Right ventricle myocardium superior (tissue), 1 donor: ENCODE measurements at regions not wholly inside any gene's neighbourhood (a gene's known extent, or its start where the extent isn't known, plus 50 kb on each side); places are given as distances from the start of the nearest gene placed in this dataset.

Source experiments
- ATAC-seq: fragments of 200-7000 bp; cut with Tn5 transposase; one replicate; pipeline ENCODE4 v1.9.1; 2020; ENCODE audit warnings: mild to moderate bottlenecking; ENCODE audit not compliant: poor library complexity
- DNase-seq: peaks from one replicate; pipeline ENCODE4 v3.0.0-alpha.2; 2020
- intact Hi-C: fragments of 100-400 bp; cut with DNase I; formaldehyde crosslinking; loops from one replicate; pipeline ENCODE4 v1.11.2; 2022
- donor health status: DM: no; HTN: yes; CAD: no; lungs with severe emphysema.

- intact Hi-C loops = no loop called here
Observed at GRCh38 chr15:61653110-61653509, 407.1 kb downstream of the VPS13C start.

GRCh38 chr15:61651267-61651666 lies 409.0 kb downstream of the VPS13C start:
- DNase-seq = no peak
- no peak for ATAC-seq
- intact Hi-C loops = no loop called here

More at GRCh38 chr15:61653110-61653509, 407.1 kb downstream of the VPS13C start:
- peak; percentile 80 for ATAC-seq
- DNase-seq = peak; percentile 70

- no peak for ATAC-seq
- intact Hi-C loops = no loop called here
- DNase-seq = no peak
Observed at GRCh38 chr15:61649046-61649445, 411.2 kb downstream of the VPS13C start.

- ATAC-seq (no peak), DNase-seq (no peak)
- intact Hi-C loops = no loop called here
Observed at GRCh38 chr15:61644550-61644949, 415.4 kb upstream of the RORA start.

- ATAC-seq (no peak), DNase-seq (no peak)
- intact Hi-C loops = no loop called here
Observed at GRCh38 chr15:61641645-61642044, 412.5 kb upstream of the RORA start.

- intact Hi-C loops = no loop called here
- no peak for DNase-seq
- ATAC-seq = no peak
Observed at GRCh38 chr15:61640756-61641155, 411.7 kb upstream of the RORA start.

- intact Hi-C loops = no loop called here
- ATAC-seq = no peak
- no peak for DNase-seq
Observed at GRCh38 chr15:61639491-61639890, 410.4 kb upstream of the RORA start.

- ATAC-seq (no peak), DNase-seq (no peak)
- intact Hi-C loops = no loop called here
Observed at GRCh38 chr15:61634837-61635236, 405.7 kb upstream of the RORA start.

- no peak for DNase-seq
- intact Hi-C loops = no loop called here
- ATAC-seq = no peak
Observed at GRCh38 chr15:61633951-61634350, 404.8 kb upstream of the RORA start.

GRCh38 chr15:61629269-61629668 lies 400.2 kb upstream of the RORA start:
- ATAC-seq (no peak), DNase-seq (no peak)
- intact Hi-C loops = no loop called here

GRCh38 chr15:61624950-61625349 lies 395.8 kb upstream of the RORA start:
- DNase-seq (no peak), ATAC-seq (no peak)
- intact Hi-C loops = no loop called here

- ATAC-seq (no peak), DNase-seq (no peak)
- intact Hi-C loops = no loop called here
Observed at GRCh38 chr15:61623746-61624145, 394.6 kb upstream of the RORA start.

- ATAC-seq = no peak
- DNase-seq = no peak
- intact Hi-C loops = no loop called here
Observed at GRCh38 chr15:61621865-61622264, 392.8 kb upstream of the RORA start.

- ATAC-seq = no peak
- intact Hi-C loops = no loop called here
- no peak for DNase-seq
Observed at GRCh38 chr15:61621146-61621545, 392.0 kb upstream of the RORA start.

- intact Hi-C loops = no loop called here
- DNase-seq (no peak), ATAC-seq (no peak)
Observed at GRCh38 chr15:61620151-61620550, 391.0 kb upstream of the RORA start.

GRCh38 chr15:61613729-61614128 lies 384.6 kb upstream of the RORA start:
- no peak for ATAC-seq
- DNase-seq = no peak
- intact Hi-C loops = no loop called here

- no peak for ATAC-seq
- DNase-seq = no peak
- intact Hi-C loops = no loop called here
Observed at GRCh38 chr15:61613138-61613537, 384.0 kb upstream of the RORA start.

GRCh38 chr15:61612111-61612510 lies 383.0 kb upstream of the RORA start:
- ATAC-seq (no peak), DNase-seq (no peak)
- intact Hi-C loops = no loop called here

GRCh38 chr15:61605343-61605742 lies 376.2 kb upstream of the RORA start:
- intact Hi-C loops = no loop called here
- ATAC-seq (no peak), DNase-seq (no peak)

- DNase-seq (no peak), ATAC-seq (no peak)
- intact Hi-C loops = no loop called here
Observed at GRCh38 chr15:61598655-61599054, 369.6 kb upstream of the RORA start.

GRCh38 chr15:61584410-61584809 lies 355.3 kb upstream of the RORA start:
- intact Hi-C loops = no loop called here
- DNase-seq = no peak
- ATAC-seq = no peak

- intact Hi-C loops = no loop called here
- DNase-seq (no peak), ATAC-seq (no peak)
Observed at GRCh38 chr15:61582092-61582491, 353.0 kb upstream of the RORA start.
